GM12864 (cell line): ENCODE measurements at regions not wholly inside any gene's neighbourhood (a gene's known extent, or its start where the extent isn't known, plus 50 kb on each side); places are given as distances from the start of the nearest gene placed in this dataset.

Experiments used
- DNase-seq: peaks from one replicate; pipeline ENCODE4 v3.0.0-alpha.2; 2011; ENCODE audit warnings: low read depth
- H3K4me3 ChIP-seq: 2 replicates; pipeline ENCODE4 v1.5.1; 2011; ENCODE audit warnings: mild to moderate bottlenecking, low read depth, low read length, control low read depth
- CTCF ChIP-seq: IDR thresholded peaks from 2 replicates; pipeline ENCODE4 v1.5.1; 2011; ENCODE audit warnings: low read depth, mild to moderate bottlenecking, moderate library complexity, low read length, control low read depth, inconsistent platforms; ENCODE audit errors: missing control alignments

GRCh38 chr5:110996742-110997141 is 74.8 kb upstream of the TSLP start:
- H3K4me3 ChIP-seq: no peak overlapping the region
- TF ChIP-seq CTCF: no peak
- no peak for DNase-seq

GRCh38 chr5:111002036-111002435 is 69.5 kb upstream of the TSLP start:
- no peak overlapping the region for H3K4me3 ChIP-seq
- no peak for DNase-seq
- no peak for TF ChIP-seq CTCF

GRCh38 chr5:111003623-111004022 is 67.9 kb upstream of the TSLP start:
- TF ChIP-seq CTCF: no peak
- DNase-seq: no peak
- H3K4me3 ChIP-seq: no peak overlapping the region

GRCh38 chr5:111004291-111004690 is 67.2 kb upstream of the TSLP start:
- no peak for DNase-seq
- no peak overlapping the region for H3K4me3 ChIP-seq
- TF ChIP-seq CTCF: no peak

GRCh38 chr5:111010783-111011182 is 60.7 kb upstream of the TSLP start:
- no peak overlapping the region for H3K4me3 ChIP-seq
- no peak for DNase-seq
- no peak for TF ChIP-seq CTCF

GRCh38 chr5:111013011-111013410 is 58.5 kb upstream of the TSLP start:
- DNase-seq: no peak
- no peak for TF ChIP-seq CTCF
- no peak overlapping the region for H3K4me3 ChIP-seq

- no peak for DNase-seq
- no peak for TF ChIP-seq CTCF
Observed at GRCh38 chr5:111016801-111017200, 54.7 kb upstream of the TSLP start.

More at GRCh38 chr5:111016801-111017200, 54.7 kb upstream of the TSLP start:
- no peak overlapping the region for H3K4me3 ChIP-seq
